ENCODE measurements at regions not wholly inside any gene's neighbourhood (a gene's known extent, or its start where the extent isn't known, plus 50 kb on each side); places are given as distances from the start of the nearest gene placed in this dataset.
A peak's percentile ranks its signal among the peaks of the same experiment; 100 is the strongest.

GRCh38 chr17:79406316-79406715 lies 204.5 kb downstream of the RBFOX3 start:
- in situ Hi-C loops (cut with HindIII; ENCODE audit: low pct_unique_long_range_greater_than_20kb, low sequenced_read_pairs): no loop called here
- TF ChIP-seq JUND (IDR thresholded peaks at IDR 0.05; ENCODE audit: low read depth): no peak

GRCh38 chr17:79405823-79406222 lies 205.0 kb downstream of the RBFOX3 start:
- DNase-seq (ENCODE audit: low read depth in 1 of 2, low spot score in 1 of 2): no peak
- in situ Hi-C loops (cut with HindIII; ENCODE audit: low pct_unique_long_range_greater_than_20kb, low sequenced_read_pairs): no loop called here
- TF ChIP-seq JUND (IDR thresholded peaks at IDR 0.05; ENCODE audit: low read depth): no peak

More at GRCh38 chr17:79406316-79406715, 204.5 kb downstream of the RBFOX3 start:
- no peak for DNase-seq (ENCODE audit: low read depth in 1 of 2, low spot score in 1 of 2)

GRCh38 chr17:79404136-79404911 lies 206.5 kb downstream of the RBFOX3 start:
- in situ Hi-C loops (cut with HindIII; ENCODE audit: low pct_unique_long_range_greater_than_20kb, low sequenced_read_pairs): no loop called here
- no peak for TF ChIP-seq JUND (IDR thresholded peaks at IDR 0.05; ENCODE audit: low read depth)
- no peak for DNase-seq (ENCODE audit: low read depth in 1 of 2, low spot score in 1 of 2)

- in situ Hi-C loops (cut with HindIII; ENCODE audit: low pct_unique_long_range_greater_than_20kb, low sequenced_read_pairs): no loop called here
- no peak for TF ChIP-seq JUND (IDR thresholded peaks at IDR 0.05; ENCODE audit: low read depth)
- no peak for DNase-seq (ENCODE audit: low read depth in 1 of 2, low spot score in 1 of 2)
Observed at GRCh38 chr17:79401704-79402674, 208.9 kb downstream of the RBFOX3 start.

GRCh38 chr17:79400989-79401703 lies 209.7 kb downstream of the RBFOX3 start:
- no peak for TF ChIP-seq JUND (IDR thresholded peaks at IDR 0.05; ENCODE audit: low read depth)
- in situ Hi-C loops (cut with HindIII; ENCODE audit: low pct_unique_long_range_greater_than_20kb, low sequenced_read_pairs): no loop called here
- DNase-seq (ENCODE audit: low read depth in 1 of 2, low spot score in 1 of 2): peak; percentile 66 to 90

- in situ Hi-C loops (cut with HindIII; ENCODE audit: low pct_unique_long_range_greater_than_20kb, low sequenced_read_pairs): no loop called here
- TF ChIP-seq JUND (IDR thresholded peaks at IDR 0.05; ENCODE audit: low read depth): no peak
- no peak for DNase-seq (ENCODE audit: low read depth in 1 of 2, low spot score in 1 of 2)
Observed at GRCh38 chr17:79399610-79400144, 211.2 kb downstream of the RBFOX3 start.

GRCh38 chr17:79398441-79398840 lies 212.4 kb downstream of the RBFOX3 start:
- TF ChIP-seq JUND (IDR thresholded peaks at IDR 0.05; ENCODE audit: low read depth): no peak

GRCh38 chr17:79396696-79397095 lies 214.2 kb downstream of the RBFOX3 start:
- no peak for DNase-seq (ENCODE audit: low read depth in 1 of 2, low spot score in 1 of 2)
- in situ Hi-C loops (cut with HindIII; ENCODE audit: low pct_unique_long_range_greater_than_20kb, low sequenced_read_pairs): no loop called here
- TF ChIP-seq JUND (IDR thresholded peaks at IDR 0.05; ENCODE audit: low read depth): no peak

More at GRCh38 chr17:79398441-79398840, 212.4 kb downstream of the RBFOX3 start:
- in situ Hi-C loops (cut with HindIII; ENCODE audit: low pct_unique_long_range_greater_than_20kb, low sequenced_read_pairs): no loop called here
- DNase-seq (ENCODE audit: low read depth in 1 of 2, low spot score in 1 of 2): no peak

- in situ Hi-C loops (cut with HindIII; ENCODE audit: low pct_unique_long_range_greater_than_20kb, low sequenced_read_pairs): no loop called here
- DNase-seq (ENCODE audit: low read depth in 1 of 2, low spot score in 1 of 2): no peak
Observed at GRCh38 chr17:79395545-79395944, 215.3 kb downstream of the RBFOX3 start.

GRCh38 chr17:79395066-79395465 lies 215.8 kb downstream of the RBFOX3 start:
- no peak for TF ChIP-seq JUND (IDR thresholded peaks at IDR 0.05; ENCODE audit: low read depth)
- DNase-seq (ENCODE audit: low read depth in 1 of 2, low spot score in 1 of 2): no peak
- in situ Hi-C loops (cut with HindIII; ENCODE audit: low pct_unique_long_range_greater_than_20kb, low sequenced_read_pairs): no loop called here

More at GRCh38 chr17:79395545-79395944, 215.3 kb downstream of the RBFOX3 start:
- no peak for TF ChIP-seq JUND (IDR thresholded peaks at IDR 0.05; ENCODE audit: low read depth)

GRCh38 chr17:79393358-79394052 lies 217.3 kb downstream of the RBFOX3 start:
- peak; percentile 78 to 81 for DNase-seq (ENCODE audit: low read depth in 1 of 2, low spot score in 1 of 2)
- TF ChIP-seq JUND (IDR thresholded peaks at IDR 0.05; ENCODE audit: low read depth): no peak
- in situ Hi-C loops (cut with HindIII; ENCODE audit: low pct_unique_long_range_greater_than_20kb, low sequenced_read_pairs): no loop called here
